Activated naive CD4-positive, alpha-beta T cell treated with anti-CD3 and anti-CD28 coated beads, Interleukin-2, amount 10 ng/mL, durations not matched to agents 7 days and 5 days (primary cell): ENCODE measurements at regions not wholly inside any gene's neighbourhood (a gene's known extent, or its start where the extent isn't known, plus 50 kb on each side); places are given as distances from the start of the nearest gene placed in this dataset.

ENCODE experiments used
- CTCF ChIA-PET: fragments of 350-600 bp; sonication (Branson Sonifier 250); formaldehyde crosslinking; loops from one replicate; lab custom pipeline; 2021; ENCODE audit warnings: antibody characterized with exemption; lab: Charles Lee
- DNase-seq: peaks from one replicate; pipeline ENCODE4 v3.0.0-alpha.2; 2020
- H3K27ac Mint-ChIP-seq: one replicate; pipeline ENCODE4 v1.8.0; 2021; ENCODE audit warnings: mild to moderate bottlenecking, moderate library complexity, mixed read lengths
- H3K27me3 Mint-ChIP-seq: one replicate; pipeline ENCODE4 v1.8.0; 2021; ENCODE audit warnings: mild to moderate bottlenecking, mixed read lengths
- H3K36me3 Mint-ChIP-seq: one replicate; pipeline ENCODE4 v1.8.0; 2021; ENCODE audit warnings: mixed read lengths
- H3K4me1 Mint-ChIP-seq: one replicate; pipeline ENCODE4 v1.8.0; 2021; ENCODE audit warnings: mixed read lengths
- H3K4me3 Mint-ChIP-seq: one replicate; pipeline ENCODE4 v1.8.0; 2021; ENCODE audit warnings: mild to moderate bottlenecking, moderate library complexity, mixed read lengths
- H3K9me3 Mint-ChIP-seq: one replicate; pipeline ENCODE4 v1.8.0; 2021; ENCODE audit warnings: mixed read lengths

DNA sequence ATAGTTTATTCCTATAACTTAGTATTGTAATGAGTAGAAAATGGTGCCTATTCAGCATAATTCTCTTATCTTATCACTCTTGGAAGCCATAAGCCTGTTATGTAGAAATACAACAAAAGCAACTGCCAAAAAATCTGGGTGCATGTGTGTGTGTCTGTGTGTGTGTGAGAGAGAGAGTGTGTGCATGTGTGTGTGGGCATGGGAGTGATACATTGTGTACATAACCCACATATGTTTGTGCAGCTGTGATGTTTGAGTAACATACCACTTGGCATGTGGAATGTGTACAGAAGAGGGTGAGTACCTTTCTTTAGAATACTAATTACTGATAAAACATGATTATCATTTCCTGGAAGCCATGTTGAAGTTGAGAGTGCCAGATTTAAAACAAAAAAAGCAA is 642.3 kb upstream of the SYT4 start:
- no peaks in the 10 kb centered on the region for H3K36me3 Mint-ChIP-seq
- H3K27ac Mint-ChIP-seq, result no peak overlapping the region
- H3K4me1 Mint-ChIP-seq, result no peaks in the 10 kb centered on the region
- CTCF ChIA-PET, result no interaction called here
- H3K9me3 Mint-ChIP-seq, result peaks cover 3% of the 10 kb centered on the region
- H3K27me3 Mint-ChIP-seq, result no peaks in the 10 kb centered on the region
- DNase-seq, result no peak
- H3K4me3 Mint-ChIP-seq, result no peak overlapping the region

DNA sequence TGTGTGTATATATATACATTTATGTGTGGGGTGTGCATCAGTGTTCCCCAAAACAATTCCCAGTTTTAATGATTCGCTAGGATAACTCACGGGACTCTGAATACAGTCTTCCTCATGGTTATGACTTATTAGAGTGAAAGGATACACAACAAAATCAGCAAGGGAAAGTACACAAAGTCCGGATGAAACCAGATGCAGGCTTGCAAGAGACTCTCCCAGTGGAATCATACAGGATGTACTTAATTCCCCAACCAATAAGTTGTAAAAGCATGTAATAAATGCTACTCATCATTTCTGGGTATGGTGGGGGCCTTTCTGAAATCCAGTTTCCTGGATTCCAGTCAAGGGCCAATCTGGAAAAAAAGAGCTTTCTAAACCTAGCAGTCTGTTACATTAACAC is 654.1 kb upstream of the SYT4 start:
- no peaks in the 10 kb centered on the region for H3K36me3 Mint-ChIP-seq
- peaks cover 2% of the 10 kb centered on the region for H3K9me3 Mint-ChIP-seq
- H3K27me3 Mint-ChIP-seq, result no peaks in the 10 kb centered on the region
- H3K4me1 Mint-ChIP-seq, result no peaks in the 10 kb centered on the region
- H3K27ac Mint-ChIP-seq, result no peak overlapping the region
- CTCF ChIA-PET, result no interaction called here
- DNase-seq, result no peak
- H3K4me3 Mint-ChIP-seq, result no peak overlapping the region

DNA sequence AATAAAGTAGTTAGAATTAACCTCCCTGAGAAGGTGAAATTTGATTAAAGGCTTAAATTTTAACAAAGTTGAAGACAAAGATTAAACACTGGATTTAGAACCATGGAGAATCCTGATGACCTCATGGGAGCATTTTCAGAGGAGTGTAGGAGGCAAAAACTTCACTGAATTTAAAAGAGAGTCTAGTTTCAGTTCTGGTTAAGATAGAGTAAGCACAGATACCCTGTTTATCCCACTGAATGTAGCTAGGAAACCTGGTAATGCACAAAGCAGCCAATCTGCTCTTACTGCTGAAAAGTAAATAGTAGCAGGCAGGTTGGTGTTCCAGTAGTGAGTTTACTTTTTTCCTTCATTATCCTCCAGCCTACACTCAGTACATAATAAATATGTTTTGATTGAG is 654.9 kb upstream of the SYT4 start:
- Mint-ChIP-seq H3K4me1 (no peaks in the 10 kb centered on the region), H3K27me3 (no peaks in the 10 kb centered on the region), H3K36me3 (no peaks in the 10 kb centered on the region), H3K9me3 (peaks cover 4% of the 10 kb centered on the region), H3K27ac (no peak overlapping the region), H3K4me3 (no peak overlapping the region)
- no peak for DNase-seq
- CTCF ChIA-PET, result no interaction called here

DNA sequence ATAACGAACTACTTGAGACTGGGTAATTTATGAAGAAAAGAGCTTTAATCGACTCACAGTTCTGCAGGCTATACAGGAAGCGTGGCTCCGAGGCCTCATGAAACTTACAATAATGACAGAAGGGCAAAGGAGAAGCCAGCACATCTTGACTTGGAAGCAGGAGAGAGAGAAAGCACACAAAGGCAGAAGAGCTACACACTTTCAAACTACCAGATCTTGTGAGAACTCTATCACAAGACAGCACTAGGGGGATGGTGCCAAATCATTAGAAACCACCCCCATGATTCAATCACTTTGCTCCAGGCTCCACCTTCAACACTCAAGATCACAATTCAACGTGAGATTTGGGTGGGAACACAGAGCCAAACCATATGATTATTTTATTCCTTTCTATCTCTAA is 655.9 kb upstream of the SYT4 start:
- H3K27me3 Mint-ChIP-seq, result no peaks in the 10 kb centered on the region
- no peak for DNase-seq
- CTCF ChIA-PET, result no interaction called here
- no peak overlapping the region for H3K4me3 Mint-ChIP-seq
- no peaks in the 10 kb centered on the region for H3K36me3 Mint-ChIP-seq
- H3K27ac Mint-ChIP-seq, result no peak overlapping the region
- H3K9me3 Mint-ChIP-seq, result peaks cover 4% of the 10 kb centered on the region
- H3K4me1 Mint-ChIP-seq, result no peaks in the 10 kb centered on the region

DNA sequence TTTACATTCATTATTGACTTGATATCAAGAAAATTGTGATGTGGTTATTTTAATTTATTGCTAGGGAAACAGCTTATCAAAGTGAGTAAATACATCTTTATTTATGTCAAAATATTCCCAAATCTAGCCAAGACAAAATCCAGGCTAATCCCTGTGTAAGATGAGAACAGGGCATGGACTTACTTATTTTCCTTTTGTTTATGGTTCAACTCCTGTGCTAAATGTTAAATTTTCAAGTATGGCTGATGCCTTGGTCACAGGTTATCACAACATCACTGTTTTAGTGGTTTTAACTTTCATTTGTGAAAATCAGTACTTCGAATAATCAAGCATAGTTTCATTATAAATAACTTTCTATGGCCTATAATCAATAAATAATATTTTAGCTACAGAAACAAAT is 657.0 kb upstream of the SYT4 start:
- H3K9me3 Mint-ChIP-seq, result peaks cover 8% of the 10 kb centered on the region
- no peaks in the 10 kb centered on the region for H3K36me3 Mint-ChIP-seq
- no peaks in the 10 kb centered on the region for H3K4me1 Mint-ChIP-seq
- no peak for DNase-seq
- no peaks in the 10 kb centered on the region for H3K27me3 Mint-ChIP-seq
- CTCF ChIA-PET, result no interaction called here
- no peak overlapping the region for H3K27ac Mint-ChIP-seq
- no peak overlapping the region for H3K4me3 Mint-ChIP-seq

DNA sequence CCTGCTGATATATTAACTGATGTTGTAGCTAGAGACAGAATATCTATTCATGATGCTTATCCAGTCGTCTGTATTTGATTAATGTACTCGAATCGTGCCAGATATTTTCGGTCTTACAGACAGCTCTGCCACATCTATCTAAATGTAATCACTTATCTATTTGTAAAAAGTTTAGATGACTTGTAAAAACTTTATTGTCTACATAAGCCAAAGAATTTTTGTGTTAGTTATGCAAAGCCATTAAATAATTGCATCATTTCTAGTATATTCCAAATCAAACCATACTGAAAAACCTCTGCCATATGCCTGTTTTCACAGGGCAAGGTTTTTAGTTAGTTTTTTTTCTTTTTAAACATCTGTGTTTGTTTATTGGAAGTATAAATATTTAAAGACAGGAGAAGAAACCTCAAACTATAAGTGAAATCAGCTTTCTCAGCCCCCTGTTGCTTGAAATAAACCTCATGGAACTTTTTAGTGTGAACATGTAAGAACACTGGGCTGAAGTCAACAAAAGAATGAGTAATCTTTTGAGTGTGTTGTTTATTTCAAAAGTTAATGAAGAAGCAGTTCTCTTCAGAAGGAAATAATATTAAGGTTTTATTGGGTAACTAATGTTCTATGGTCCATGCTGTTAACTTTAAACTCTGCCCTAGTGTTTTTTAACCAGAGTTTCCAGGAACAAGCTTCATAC is 657.6 kb upstream of the SYT4 start:
- H3K9me3 Mint-ChIP-seq, result peaks cover 8% of the 10 kb centered on the region
- H3K36me3 Mint-ChIP-seq, result no peaks in the 10 kb centered on the region
- H3K4me3 Mint-ChIP-seq, result no peak overlapping the region
- no peak for DNase-seq
- H3K27ac Mint-ChIP-seq, result no peak overlapping the region
- H3K27me3 Mint-ChIP-seq, result no peaks in the 10 kb centered on the region
- CTCF ChIA-PET, result no interaction called here
- H3K4me1 Mint-ChIP-seq, result no peaks in the 10 kb centered on the region

DNA sequence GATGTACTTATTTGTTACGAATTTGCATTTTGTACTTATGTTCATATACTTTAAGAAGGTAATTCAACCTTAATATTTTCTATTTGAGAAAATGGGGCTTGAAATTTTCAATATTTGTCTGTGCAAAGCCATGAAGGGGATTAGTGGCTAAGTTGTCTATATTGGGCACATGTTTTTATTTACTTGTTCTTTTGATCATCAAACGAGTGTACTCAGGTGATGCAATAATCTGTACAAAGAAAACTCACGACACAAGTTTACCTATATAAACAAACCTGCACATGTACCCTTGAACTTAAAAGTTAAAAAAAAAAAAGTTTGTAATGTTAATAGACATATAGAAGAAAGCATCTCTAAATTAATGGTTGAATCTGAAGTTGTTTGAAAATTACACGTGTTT is 658.9 kb upstream of the SYT4 start:
- Mint-ChIP-seq H3K27ac (no peak overlapping the region), H3K9me3 (peaks cover 8% of the 10 kb centered on the region), H3K36me3 (no peaks in the 10 kb centered on the region), H3K4me1 (no peaks in the 10 kb centered on the region), H3K4me3 (no peak overlapping the region), H3K27me3 (no peaks in the 10 kb centered on the region)
- CTCF ChIA-PET, result no interaction called here
- DNase-seq, result no peak

DNA sequence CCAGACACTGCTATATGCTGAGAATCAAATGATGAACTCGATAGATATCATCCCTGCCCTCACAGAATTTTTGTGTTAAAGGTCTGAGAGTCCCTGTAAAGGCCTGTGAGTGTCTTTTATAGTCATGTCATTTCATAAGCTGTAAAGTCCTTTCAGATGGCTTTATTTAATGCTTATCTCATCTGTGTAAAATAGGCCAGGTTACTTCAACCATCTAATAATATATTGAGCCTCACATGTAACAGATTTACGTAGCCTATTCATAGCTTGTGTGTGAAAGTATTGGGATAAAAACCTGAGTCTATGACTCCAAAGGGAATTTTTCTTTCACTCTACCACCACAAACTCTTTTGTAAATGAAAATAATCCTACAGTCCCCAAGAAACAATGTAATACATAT is 672.0 kb upstream of the SYT4 start:
- Mint-ChIP-seq H3K4me1 (no peaks in the 10 kb centered on the region), H3K4me3 (no peak overlapping the region)

DNA sequence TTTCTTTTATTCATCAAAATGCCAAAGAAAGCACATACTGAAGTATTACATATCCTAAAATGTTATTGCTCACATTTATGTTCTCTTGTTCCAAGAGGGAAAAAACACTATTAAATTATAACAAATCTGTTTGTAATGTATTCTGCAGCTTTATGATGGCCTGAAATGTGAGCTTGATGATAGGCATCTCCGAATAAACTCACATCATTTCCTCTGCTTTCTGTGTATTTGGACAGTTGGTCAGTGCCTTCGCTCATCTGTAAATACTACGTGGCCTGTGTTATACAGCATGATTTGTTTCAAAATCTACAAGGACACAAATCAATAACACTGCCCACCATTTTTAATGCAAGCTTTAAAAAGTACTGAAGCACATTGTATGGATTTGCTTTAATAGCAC is 672.8 kb upstream of the SYT4 start:
- no peak for DNase-seq
- Mint-ChIP-seq H3K4me1 (no peaks in the 10 kb centered on the region), H3K4me3 (no peak overlapping the region), H3K36me3 (no peaks in the 10 kb centered on the region), H3K27me3 (no peaks in the 10 kb centered on the region), H3K9me3 (peaks cover 10% of the 10 kb centered on the region), H3K27ac (no peak overlapping the region)
- CTCF ChIA-PET, result no interaction called here

More for the DNA sequence above, 672.0 kb upstream of the SYT4 start:
- CTCF ChIA-PET, result no interaction called here
- Mint-ChIP-seq H3K9me3 (peaks cover 10% of the 10 kb centered on the region), H3K27ac (no peak overlapping the region), H3K27me3 (no peaks in the 10 kb centered on the region), H3K36me3 (no peaks in the 10 kb centered on the region)
- DNase-seq, result no peak

DNA sequence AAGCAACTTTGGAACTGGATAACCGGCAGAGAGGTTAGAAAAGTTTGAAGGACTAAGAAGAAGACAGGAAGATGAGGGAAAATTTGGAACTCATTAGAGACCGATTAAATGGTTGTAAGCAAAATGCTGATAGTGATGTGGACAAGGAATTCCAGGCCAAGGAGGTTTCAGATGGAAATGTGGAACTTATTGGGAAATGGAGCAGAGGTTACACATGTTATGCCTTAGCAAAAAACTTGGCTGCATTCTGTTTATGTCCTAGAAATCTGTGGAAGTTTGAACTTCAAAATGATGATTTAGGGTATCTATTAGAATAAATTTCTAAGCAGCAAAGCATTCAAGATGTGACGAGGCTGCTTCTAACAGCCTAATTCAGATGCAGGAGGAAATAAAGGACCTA is 675.1 kb upstream of the SYT4 start:
- no peak for DNase-seq
- H3K27me3 Mint-ChIP-seq, result no peaks in the 10 kb centered on the region
- H3K4me1 Mint-ChIP-seq, result no peaks in the 10 kb centered on the region
- CTCF ChIA-PET, result no interaction called here
- H3K27ac Mint-ChIP-seq, result no peak overlapping the region
- peaks cover 10% of the 10 kb centered on the region for H3K9me3 Mint-ChIP-seq
- H3K4me3 Mint-ChIP-seq, result no peak overlapping the region
- no peaks in the 10 kb centered on the region for H3K36me3 Mint-ChIP-seq

DNA sequence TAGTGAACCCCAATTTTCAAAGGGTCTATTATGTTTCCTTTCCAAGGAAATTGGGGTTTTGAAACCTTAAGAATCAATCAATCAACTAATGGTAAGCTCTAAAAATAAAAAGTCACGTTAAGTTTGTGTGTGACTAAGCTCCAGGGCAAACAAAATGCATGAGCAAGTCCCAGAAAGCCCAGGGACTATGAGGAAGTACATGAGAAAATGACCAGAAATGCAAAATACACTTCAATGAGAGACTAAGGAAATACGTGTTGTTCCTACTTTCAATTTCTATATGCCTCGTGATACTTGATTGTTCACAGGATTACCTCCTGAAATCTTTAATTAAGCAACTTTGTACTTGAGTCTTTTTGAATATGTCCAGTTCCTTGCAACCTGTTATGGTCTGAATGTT is 684.4 kb upstream of the SYT4 start:
- Mint-ChIP-seq H3K4me1 (no peaks in the 10 kb centered on the region), H3K36me3 (no peaks in the 10 kb centered on the region), H3K9me3 (no peaks in the 10 kb centered on the region), H3K27ac (no peak overlapping the region), H3K4me3 (no peak overlapping the region), H3K27me3 (no peaks in the 10 kb centered on the region)
- no peak for DNase-seq
- CTCF ChIA-PET, result no interaction called here

DNA sequence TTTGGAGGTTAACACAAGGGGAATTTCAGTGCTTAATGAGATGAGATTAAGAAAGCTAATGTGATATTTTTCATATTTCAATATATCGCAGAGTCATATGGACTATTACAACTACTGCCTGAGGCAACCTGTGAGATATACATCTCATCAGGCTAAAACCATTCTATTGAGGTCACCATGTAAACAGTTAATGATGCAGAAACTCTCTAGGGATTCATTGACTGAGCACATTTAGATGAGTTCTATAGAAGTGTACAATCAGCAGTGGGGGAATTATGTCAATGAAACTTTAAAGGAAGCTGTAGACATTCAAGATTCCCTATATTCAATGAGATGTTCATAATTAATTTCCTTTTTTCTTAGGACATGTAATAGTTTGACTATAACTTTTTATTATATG is 687.4 kb upstream of the SYT4 start:
- Mint-ChIP-seq H3K4me3 (no peak overlapping the region), H3K27ac (no peak overlapping the region), H3K27me3 (no peaks in the 10 kb centered on the region), H3K36me3 (no peaks in the 10 kb centered on the region), H3K4me1 (no peaks in the 10 kb centered on the region), H3K9me3 (no peaks in the 10 kb centered on the region)
- CTCF ChIA-PET, result no interaction called here
- DNase-seq, result no peak

DNA sequence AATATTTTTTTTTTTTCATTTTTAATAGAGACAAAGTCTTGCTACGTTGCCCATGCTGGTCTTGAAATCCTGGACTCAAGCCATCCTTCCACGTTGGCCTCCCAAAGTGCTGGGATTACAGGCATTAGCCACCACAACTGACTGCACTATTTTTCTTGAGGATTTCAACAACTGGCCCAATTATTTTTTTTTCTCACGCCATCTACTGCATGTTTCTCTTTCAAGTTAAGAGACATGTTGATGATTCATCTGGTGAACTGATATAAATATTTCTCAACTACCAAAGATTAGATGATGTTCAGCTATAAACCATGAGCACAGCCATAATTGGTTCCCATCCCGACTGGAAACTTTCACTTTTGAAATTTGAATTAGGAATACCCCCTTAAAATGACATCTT is 688.4 kb upstream of the SYT4 start:
- Mint-ChIP-seq H3K27ac (no peak overlapping the region), H3K4me1 (no peaks in the 10 kb centered on the region), H3K27me3 (no peaks in the 10 kb centered on the region), H3K36me3 (no peaks in the 10 kb centered on the region), H3K4me3 (no peak overlapping the region), H3K9me3 (no peaks in the 10 kb centered on the region)
- no peak for DNase-seq
- CTCF ChIA-PET, result no interaction called here

DNA sequence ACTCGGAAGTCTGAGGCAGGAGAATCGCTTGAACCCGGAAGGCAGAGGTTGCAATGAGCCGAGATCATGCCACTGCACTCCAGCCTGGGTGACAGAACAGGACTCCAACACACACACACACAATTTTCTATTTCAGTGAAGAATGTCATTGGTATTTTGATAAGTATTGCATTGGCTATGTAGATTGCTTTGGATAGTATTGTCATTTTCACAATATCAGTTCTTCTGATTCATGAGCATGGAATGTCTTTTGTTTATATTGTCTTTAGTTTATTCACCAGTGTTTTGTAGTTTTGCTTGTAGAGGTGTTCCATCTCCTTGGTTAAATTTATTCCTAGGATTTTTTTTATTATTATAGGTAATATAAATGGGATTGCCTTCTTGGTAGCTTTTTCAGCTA is 693.4 kb upstream of the SYT4 start:
- Mint-ChIP-seq H3K4me3 (no peak overlapping the region), H3K36me3 (no peaks in the 10 kb centered on the region), H3K4me1 (no peaks in the 10 kb centered on the region), H3K9me3 (no peaks in the 10 kb centered on the region), H3K27me3 (no peaks in the 10 kb centered on the region), H3K27ac (no peak overlapping the region)
- CTCF ChIA-PET, result no interaction called here
- DNase-seq, result no peak

DNA sequence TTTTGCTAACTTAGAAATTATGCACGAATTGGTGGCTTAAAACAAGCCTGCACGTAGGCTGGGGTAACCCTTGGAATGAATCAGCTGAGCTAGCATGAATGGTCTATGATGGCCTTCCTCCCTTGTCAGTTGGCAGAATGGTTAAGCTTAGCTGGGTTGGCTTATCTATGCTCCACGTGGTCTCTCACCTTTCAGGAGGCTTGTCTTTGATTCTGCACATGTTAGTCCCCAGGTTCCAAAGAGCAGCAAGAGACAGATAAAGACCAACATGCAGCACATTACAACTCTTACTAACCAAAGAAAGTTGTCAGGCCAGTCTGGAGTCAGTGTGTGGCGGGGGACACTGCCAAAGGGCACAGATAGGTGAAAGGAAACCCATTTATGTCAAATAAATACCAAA is 700.9 kb upstream of the SYT4 start:
- CTCF ChIA-PET, result no interaction called here
- H3K27ac Mint-ChIP-seq, result no peak overlapping the region
- no peak overlapping the region for H3K4me3 Mint-ChIP-seq
- no peaks in the 10 kb centered on the region for H3K36me3 Mint-ChIP-seq
- no peak for DNase-seq
- H3K27me3 Mint-ChIP-seq, result no peaks in the 10 kb centered on the region
- H3K9me3 Mint-ChIP-seq, result peaks cover 2% of the 10 kb centered on the region
- H3K4me1 Mint-ChIP-seq, result no peaks in the 10 kb centered on the region

DNA sequence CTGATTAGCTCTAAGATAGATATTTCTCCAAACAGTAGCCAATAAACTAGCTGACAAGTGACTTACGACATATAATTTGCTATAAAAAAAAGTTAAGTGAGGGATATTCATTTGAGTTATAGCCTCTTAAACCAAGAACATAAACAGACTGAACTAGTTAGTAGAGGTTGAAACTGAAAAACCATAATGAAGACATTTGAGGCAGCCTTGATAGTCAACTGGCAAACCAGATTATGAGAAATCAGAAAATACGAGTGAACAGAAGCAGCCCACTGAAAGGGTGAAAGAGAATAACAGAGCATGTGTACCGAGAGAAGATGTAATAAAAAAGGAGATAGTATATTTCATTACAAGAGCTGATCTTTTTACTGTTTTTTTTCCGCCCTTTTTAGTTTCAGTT is 698.1 kb upstream of the SETBP1 start:
- Mint-ChIP-seq H3K9me3 (peaks cover 16% of the 10 kb centered on the region), H3K27me3 (no peaks in the 10 kb centered on the region), H3K27ac (no peak overlapping the region), H3K4me3 (no peak overlapping the region), H3K4me1 (no peaks in the 10 kb centered on the region), H3K36me3 (no peaks in the 10 kb centered on the region)
- CTCF ChIA-PET, result no interaction called here
- DNase-seq, result no peak
